ENCODE measurements at regions not wholly inside any gene's neighbourhood (a gene's known extent, or its start where the extent isn't known, plus 50 kb on each side); places are given as distances from the start of the nearest gene placed in this dataset.

DNA sequence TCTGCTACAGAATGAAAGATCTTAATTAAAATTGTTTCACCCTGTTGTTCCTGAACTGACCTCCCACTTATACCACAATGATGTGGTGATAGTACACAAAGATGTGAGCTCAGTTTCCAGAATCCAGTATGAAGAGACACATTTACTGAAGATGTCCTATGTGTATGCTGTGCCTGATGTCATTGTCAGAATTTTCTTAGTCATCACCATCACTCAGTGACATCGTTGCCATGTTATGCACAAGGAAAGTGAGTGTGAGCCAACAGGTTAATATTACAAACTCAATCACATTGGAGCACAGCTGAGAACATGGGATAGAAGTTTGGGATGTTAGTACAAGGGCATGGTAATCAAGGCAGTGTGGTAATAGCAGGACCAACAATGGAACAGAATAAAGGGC is 199.7 kb upstream of the CHRNA7 start:
- TF ChIP-seq FOXP2 (optimal IDR thresholded peaks at IDR 0.05; ENCODE audit: borderline replicate concordance, extremely low read depth, extremely low read length, insufficient read depth) (no peak), POLR2AphosphoS5 (IDR thresholded peaks at IDR 0.05; ENCODE audit: low read depth, low read length) (no peak), TAF1 (IDR thresholded peaks at IDR 0.05; ENCODE audit: borderline replicate concordance, insufficient read depth, low read length) (no peak)

DNA sequence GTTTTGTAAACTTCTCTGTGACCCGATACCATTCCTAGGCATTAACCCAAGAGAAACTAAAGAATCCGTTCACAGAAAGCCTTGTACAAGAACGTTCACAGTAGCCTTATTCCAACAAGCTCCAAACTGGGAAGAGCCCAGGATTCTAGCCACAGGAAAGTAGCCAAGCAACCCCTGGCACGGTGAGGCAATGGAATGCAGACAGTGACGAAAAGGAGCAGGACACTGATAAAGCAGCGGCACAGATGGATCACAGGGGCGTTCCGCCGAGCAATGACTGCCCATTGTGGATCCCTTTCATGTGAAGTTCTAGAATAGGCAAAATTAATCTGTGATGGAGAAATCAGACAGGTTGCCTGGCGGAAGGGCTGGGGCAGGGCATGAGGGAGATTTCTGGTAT is 198.7 kb upstream of the CHRNA7 start:
- TF ChIP-seq FOXP2 (optimal IDR thresholded peaks at IDR 0.05; ENCODE audit: borderline replicate concordance, extremely low read depth, extremely low read length, insufficient read depth) (no peak), TAF1 (IDR thresholded peaks at IDR 0.05; ENCODE audit: borderline replicate concordance, insufficient read depth, low read length) (no peak), SIN3A (IDR thresholded peaks at IDR 0.05; ENCODE audit: borderline replicate concordance, insufficient read depth, low read length) (no peak), POLR2AphosphoS5 (IDR thresholded peaks at IDR 0.05; ENCODE audit: low read depth, low read length) (no peak)
- TF ChIP-seq, protein P1, sequence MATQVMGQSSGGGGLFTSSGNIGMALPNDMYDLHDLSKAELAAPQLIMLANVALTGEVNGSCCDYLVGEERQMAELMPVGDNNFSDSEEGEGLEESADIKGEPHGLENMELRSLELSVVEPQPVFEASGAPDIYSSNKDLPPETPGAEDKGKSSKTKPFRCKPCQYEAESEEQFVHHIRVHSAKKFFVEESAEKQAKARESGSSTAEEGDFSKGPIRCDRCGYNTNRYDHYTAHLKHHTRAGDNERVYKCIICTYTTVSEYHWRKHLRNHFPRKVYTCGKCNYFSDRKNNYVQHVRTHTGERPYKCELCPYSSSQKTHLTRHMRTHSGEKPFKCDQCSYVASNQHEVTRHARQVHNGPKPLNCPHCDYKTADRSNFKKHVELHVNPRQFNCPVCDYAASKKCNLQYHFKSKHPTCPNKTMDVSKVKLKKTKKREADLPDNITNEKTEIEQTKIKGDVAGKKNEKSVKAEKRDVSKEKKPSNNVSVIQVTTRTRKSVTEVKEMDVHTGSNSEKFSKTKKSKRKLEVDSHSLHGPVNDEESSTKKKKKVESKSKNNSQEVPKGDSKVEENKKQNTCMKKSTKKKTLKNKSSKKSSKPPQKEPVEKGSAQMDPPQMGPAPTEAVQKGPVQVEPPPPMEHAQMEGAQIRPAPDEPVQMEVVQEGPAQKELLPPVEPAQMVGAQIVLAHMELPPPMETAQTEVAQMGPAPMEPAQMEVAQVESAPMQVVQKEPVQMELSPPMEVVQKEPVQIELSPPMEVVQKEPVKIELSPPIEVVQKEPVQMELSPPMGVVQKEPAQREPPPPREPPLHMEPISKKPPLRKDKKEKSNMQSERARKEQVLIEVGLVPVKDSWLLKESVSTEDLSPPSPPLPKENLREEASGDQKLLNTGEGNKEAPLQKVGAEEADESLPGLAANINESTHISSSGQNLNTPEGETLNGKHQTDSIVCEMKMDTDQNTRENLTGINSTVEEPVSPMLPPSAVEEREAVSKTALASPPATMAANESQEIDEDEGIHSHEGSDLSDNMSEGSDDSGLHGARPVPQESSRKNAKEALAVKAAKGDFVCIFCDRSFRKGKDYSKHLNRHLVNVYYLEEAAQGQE (IDR thresholded peaks at IDR 0.05; ENCODE audit: insufficient read depth in 1 of 2, low read depth in 2 of 2, low read length in 2 of 2) = no peak

DNA sequence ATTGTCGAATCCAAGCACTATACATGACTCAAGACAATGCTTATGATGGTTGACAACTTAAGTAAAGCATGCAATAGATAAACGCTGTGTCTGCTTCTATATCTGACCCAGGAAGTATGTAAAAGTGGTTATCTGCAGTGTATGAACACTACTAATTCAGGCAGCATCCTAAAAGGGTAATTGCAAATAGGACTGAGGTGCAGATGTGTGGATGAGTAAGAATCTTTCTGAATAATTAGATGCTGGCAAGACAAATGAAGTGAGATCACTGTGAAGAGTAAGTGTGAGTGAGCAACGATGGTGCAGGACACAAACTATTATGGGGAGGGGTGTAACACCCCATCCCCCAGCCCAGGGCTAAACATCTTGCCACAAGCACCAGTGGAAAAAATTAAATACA is 195.7 kb upstream of the CHRNA7 start:
- TF ChIP-seq, protein P1 (IDR thresholded peaks at IDR 0.05; ENCODE audit: insufficient read depth in 1 of 2, low read depth in 2 of 2, low read length in 2 of 2) = no peak
- TF ChIP-seq SIN3A (IDR thresholded peaks at IDR 0.05; ENCODE audit: borderline replicate concordance, insufficient read depth, low read length) = no peak
- no peak for TF ChIP-seq TAF1 (IDR thresholded peaks at IDR 0.05; ENCODE audit: borderline replicate concordance, insufficient read depth, low read length)
- TF ChIP-seq POLR2AphosphoS5 (IDR thresholded peaks at IDR 0.05; ENCODE audit: low read depth, low read length) = no peak

DNA sequence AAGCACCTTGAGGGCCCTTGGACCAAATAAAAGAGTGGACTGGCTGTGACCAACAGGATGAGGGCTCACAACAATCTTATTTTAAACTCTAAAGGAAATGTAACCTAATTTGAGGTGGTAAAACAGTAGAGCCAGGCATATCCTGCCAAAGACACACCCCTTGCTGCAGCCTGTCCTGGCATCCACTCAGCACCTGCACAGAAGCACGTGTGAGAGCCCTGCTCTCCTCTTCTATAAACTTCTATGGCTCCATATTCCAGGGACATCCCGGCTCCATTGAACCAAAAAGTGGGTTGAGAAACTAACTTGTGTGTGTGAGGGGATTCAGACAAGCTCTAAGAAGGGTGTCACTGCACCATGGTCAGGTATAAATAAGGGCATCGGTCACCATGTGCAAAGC is 190.9 kb upstream of the CHRNA7 start:
- TF ChIP-seq, protein P1 (IDR thresholded peaks at IDR 0.05; ENCODE audit: insufficient read depth in 1 of 2, low read depth in 2 of 2, low read length in 2 of 2) = no peak
- no peak for TF ChIP-seq FOXP2 (optimal IDR thresholded peaks at IDR 0.05; ENCODE audit: borderline replicate concordance, extremely low read depth, extremely low read length, insufficient read depth)
- no peak for TF ChIP-seq SIN3A (IDR thresholded peaks at IDR 0.05; ENCODE audit: borderline replicate concordance, insufficient read depth, low read length)
- TF ChIP-seq POLR2AphosphoS5 (IDR thresholded peaks at IDR 0.05; ENCODE audit: low read depth, low read length) = no peak
- no peak for TF ChIP-seq TAF1 (IDR thresholded peaks at IDR 0.05; ENCODE audit: borderline replicate concordance, insufficient read depth, low read length)

DNA sequence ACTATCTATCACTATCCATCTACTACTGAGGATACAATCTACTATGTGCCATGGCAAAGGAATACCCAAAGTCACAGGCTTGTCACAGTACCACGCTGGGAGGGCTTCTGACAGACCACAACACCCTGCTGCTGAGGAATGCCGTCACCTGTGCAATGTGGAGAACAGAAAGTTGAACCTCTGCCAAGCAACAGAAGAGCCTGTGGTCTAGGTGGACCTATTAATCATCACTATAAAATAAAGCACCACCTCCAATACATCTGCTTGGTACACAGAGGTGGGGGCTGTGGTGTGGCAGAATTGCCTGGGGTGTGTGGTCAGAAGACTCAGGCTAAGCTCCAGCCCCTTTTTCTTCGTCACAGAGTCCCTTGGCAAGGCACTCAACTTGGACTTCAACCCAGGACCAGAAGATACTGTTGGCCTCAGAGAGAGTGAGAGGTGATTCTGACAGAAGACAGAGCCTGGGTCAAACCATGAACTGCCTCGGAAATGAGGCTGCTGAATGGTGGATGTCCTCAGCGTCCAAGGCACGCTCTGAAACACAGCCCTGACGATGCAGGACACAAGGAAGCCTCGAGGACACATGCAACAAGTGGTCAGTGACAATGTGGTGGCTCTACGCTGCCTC is 189.4 kb upstream of the CHRNA7 start:
- TF ChIP-seq, protein P1 (IDR thresholded peaks at IDR 0.05; ENCODE audit: insufficient read depth in 1 of 2, low read depth in 2 of 2, low read length in 2 of 2) = no peak
- TF ChIP-seq POLR2AphosphoS5 (IDR thresholded peaks at IDR 0.05; ENCODE audit: low read depth, low read length) (no peak), FOXP2 (optimal IDR thresholded peaks at IDR 0.05; ENCODE audit: borderline replicate concordance, extremely low read depth, extremely low read length, insufficient read depth) (no peak), SIN3A (IDR thresholded peaks at IDR 0.05; ENCODE audit: borderline replicate concordance, insufficient read depth, low read length) (no peak), TAF1 (IDR thresholded peaks at IDR 0.05; ENCODE audit: borderline replicate concordance, insufficient read depth, low read length) (no peak)

Data from PFSK-1 (cell line).